ENCODE measurements at regions not wholly inside any gene's neighbourhood (a gene's known extent, or its start where the extent isn't known, plus 50 kb on each side); places are given as distances from the start of the nearest gene placed in this dataset.
A peak's percentile ranks its signal among the peaks of the same experiment; 100 is the strongest.

DNA sequence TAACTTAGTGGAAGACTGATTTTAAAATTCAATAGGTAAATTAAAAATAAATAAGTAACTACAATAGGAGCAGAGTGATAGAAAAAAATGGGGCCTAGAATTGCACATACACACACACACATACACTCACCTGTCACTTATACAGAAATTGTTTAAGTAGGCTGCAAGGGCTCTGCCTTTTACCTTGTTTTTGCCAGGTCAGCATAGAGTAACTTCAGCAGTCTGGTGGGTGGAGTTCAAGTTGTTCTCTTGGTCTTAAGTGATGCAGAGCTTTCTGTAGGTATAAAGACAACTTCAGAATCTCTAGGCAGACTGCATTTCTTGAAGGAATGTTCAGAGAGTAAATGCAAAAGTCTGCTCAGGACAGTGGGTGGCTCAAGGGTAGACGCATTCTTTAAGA, 457.0 kb downstream of the INHBA start:
- no peaks in the 10 kb centered on the region for H3K27me3 ChIP-seq (ENCODE audit: insufficient read depth, poor library complexity, severe bottlenecking)
- H3K36me3 ChIP-seq (ENCODE audit: low read depth), result no peaks in the 10 kb centered on the region
- DNase-seq (ENCODE audit: low spot score), result no peak
- H3K9me3 ChIP-seq (ENCODE audit: severe bottlenecking), result no peaks in the 10 kb centered on the region
- TF ChIP-seq, protein P1, sequence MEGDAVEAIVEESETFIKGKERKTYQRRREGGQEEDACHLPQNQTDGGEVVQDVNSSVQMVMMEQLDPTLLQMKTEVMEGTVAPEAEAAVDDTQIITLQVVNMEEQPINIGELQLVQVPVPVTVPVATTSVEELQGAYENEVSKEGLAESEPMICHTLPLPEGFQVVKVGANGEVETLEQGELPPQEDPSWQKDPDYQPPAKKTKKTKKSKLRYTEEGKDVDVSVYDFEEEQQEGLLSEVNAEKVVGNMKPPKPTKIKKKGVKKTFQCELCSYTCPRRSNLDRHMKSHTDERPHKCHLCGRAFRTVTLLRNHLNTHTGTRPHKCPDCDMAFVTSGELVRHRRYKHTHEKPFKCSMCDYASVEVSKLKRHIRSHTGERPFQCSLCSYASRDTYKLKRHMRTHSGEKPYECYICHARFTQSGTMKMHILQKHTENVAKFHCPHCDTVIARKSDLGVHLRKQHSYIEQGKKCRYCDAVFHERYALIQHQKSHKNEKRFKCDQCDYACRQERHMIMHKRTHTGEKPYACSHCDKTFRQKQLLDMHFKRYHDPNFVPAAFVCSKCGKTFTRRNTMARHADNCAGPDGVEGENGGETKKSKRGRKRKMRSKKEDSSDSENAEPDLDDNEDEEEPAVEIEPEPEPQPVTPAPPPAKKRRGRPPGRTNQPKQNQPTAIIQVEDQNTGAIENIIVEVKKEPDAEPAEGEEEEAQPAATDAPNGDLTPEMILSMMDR (IDR thresholded peaks at IDR 0.05; ENCODE audit: poor library complexity, severe bottlenecking), result no peak
- no peak overlapping the region for H3K4me3 ChIP-seq (ENCODE audit: severe bottlenecking)
- ATAC-seq (ENCODE audit: low read depth), result no peak
- peaks cover 15% of the 10 kb centered on the region for H3K4me1 ChIP-seq (ENCODE audit: insufficient read depth, poor library complexity, severe bottlenecking)
- H3K27ac ChIP-seq (ENCODE audit: poor library complexity, severe bottlenecking), result peak overlapping the region; percentile 67

DNA sequence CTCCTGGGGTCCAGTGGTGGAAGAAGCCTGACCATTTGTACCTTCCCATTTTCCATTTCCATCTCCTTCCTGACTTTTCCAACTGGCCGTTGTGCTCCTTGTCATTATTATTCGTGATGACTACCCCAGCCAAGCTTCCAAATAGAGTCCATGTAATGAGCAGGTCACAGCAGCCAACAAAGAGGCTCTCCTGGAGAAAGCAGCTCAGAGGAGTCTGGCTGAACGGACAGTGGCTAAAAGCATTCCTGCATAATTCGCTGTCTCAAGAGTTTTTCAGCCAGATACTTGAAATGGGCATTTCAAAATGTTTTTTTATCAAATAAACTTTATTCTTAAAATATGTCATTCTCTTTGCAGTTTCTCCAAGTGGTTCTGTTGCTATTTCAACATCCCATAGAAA, 458.6 kb downstream of the INHBA start:
- TF ChIP-seq, protein P1 (IDR thresholded peaks at IDR 0.05; ENCODE audit: poor library complexity, severe bottlenecking), result no peak
- ATAC-seq (ENCODE audit: low read depth) (no peak), DNase-seq (ENCODE audit: low spot score) (no peak)
- Histone ChIP-seq H3K4me3 (ENCODE audit: severe bottlenecking) (no peak overlapping the region), H3K4me1 (ENCODE audit: insufficient read depth, poor library complexity, severe bottlenecking) (peaks cover 19% of the 10 kb centered on the region), H3K9me3 (ENCODE audit: severe bottlenecking) (no peaks in the 10 kb centered on the region), H3K27ac (ENCODE audit: poor library complexity, severe bottlenecking) (no peak overlapping the region), H3K36me3 (ENCODE audit: low read depth) (no peaks in the 10 kb centered on the region), H3K27me3 (ENCODE audit: insufficient read depth, poor library complexity, severe bottlenecking) (no peaks in the 10 kb centered on the region)

DNA sequence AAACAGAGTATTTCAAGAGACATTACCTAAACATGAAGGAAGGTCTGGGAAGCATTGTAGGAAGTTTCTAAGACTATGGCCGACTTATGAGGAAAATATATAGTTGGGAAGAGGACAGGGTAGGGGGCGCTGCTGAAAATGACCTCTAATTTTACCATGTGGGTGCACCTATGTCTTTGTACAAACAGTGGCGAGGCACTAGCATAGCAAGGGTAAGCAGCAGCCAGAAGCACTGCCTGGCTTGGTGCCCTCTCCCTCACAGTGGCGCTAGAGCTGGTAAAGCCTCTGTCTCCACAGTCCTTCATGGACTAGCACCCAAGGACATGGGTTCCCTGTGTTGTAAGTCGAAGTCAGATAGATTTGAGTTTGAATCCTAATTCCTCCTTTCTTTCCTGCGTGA, 461.2 kb downstream of the INHBA start:
- TF ChIP-seq, protein P1 (IDR thresholded peaks at IDR 0.05; ENCODE audit: poor library complexity, severe bottlenecking), result no peak
- no peak overlapping the region for H3K27ac ChIP-seq (ENCODE audit: poor library complexity, severe bottlenecking)
- H3K27me3 ChIP-seq (ENCODE audit: insufficient read depth, poor library complexity, severe bottlenecking), result no peaks in the 10 kb centered on the region
- peaks cover 5% of the 10 kb centered on the region for H3K9me3 ChIP-seq (ENCODE audit: severe bottlenecking)
- H3K36me3 ChIP-seq (ENCODE audit: low read depth), result no peaks in the 10 kb centered on the region
- H3K4me1 ChIP-seq (ENCODE audit: insufficient read depth, poor library complexity, severe bottlenecking), result peaks cover 25% of the 10 kb centered on the region
- DNase-seq (ENCODE audit: low spot score) (no peak), ATAC-seq (ENCODE audit: low read depth) (no peak)
- H3K4me3 ChIP-seq (ENCODE audit: severe bottlenecking), result no peak overlapping the region

DNA sequence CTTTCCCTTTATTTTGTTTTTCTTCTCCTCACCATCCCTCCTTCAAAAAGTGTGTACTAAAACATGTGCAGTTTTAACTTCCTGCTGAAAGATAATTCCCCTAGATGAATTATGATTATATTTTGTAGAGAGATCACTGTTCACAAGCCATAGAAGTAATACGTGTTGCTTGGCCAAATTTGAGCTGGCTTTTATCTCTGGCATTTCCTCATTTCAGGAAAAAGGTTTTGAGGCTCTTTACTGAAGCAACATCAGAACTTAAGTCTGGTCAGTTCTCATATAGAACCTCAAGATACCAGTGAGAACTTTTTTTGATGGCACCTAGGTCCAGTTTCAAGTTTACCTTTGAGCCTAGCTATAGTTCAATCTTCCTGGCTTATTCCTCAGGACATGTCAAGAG, 463.3 kb downstream of the INHBA start:
- Histone ChIP-seq H3K9me3 (ENCODE audit: severe bottlenecking) (peaks cover 5% of the 10 kb centered on the region), H3K27ac (ENCODE audit: poor library complexity, severe bottlenecking) (peak overlapping the region; percentile 91), H3K4me3 (ENCODE audit: severe bottlenecking) (no peak overlapping the region), H3K4me1 (ENCODE audit: insufficient read depth, poor library complexity, severe bottlenecking) (peaks cover 33% of the 10 kb centered on the region), H3K27me3 (ENCODE audit: insufficient read depth, poor library complexity, severe bottlenecking) (no peaks in the 10 kb centered on the region), H3K36me3 (ENCODE audit: low read depth) (no peaks in the 10 kb centered on the region)
- DNase-seq (ENCODE audit: low spot score), result no peak
- TF ChIP-seq, protein P1 (IDR thresholded peaks at IDR 0.05; ENCODE audit: poor library complexity, severe bottlenecking), result no peak
- no peak for ATAC-seq (ENCODE audit: low read depth)

DNA sequence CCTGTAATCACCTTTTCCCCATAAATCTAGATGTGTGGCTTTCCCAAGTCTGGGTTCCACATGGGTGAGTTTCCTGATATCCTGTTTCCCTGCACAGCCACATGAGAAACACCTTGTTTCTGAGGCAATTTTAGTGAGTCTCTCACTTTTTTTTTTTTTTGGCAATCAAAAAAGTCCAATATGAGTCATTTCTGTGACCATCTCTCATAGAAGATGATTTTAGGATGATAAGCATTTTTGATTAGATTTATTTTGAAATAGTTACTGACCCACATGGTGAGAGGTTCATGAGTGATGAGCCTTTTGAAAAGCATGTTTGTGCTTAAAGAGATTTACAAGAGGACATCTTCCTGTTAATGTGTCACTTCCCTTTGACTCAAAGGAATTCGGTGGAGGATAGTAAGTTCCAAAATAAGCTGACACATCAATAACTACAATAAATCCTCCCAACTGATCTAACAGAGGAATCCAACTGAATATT, 464.0 kb downstream of the INHBA start:
- H3K4me1 ChIP-seq (ENCODE audit: insufficient read depth, poor library complexity, severe bottlenecking), result peaks cover 40% of the 10 kb centered on the region
- TF ChIP-seq, protein P1 (IDR thresholded peaks at IDR 0.05; ENCODE audit: poor library complexity, severe bottlenecking), result no peak
- H3K36me3 ChIP-seq (ENCODE audit: low read depth), result no peaks in the 10 kb centered on the region
- DNase-seq (ENCODE audit: low spot score) (no peak), ATAC-seq (ENCODE audit: low read depth) (peak; percentile 80)
- H3K27ac ChIP-seq (ENCODE audit: poor library complexity, severe bottlenecking), result peak overlapping the region; percentile 91
- peaks cover 5% of the 10 kb centered on the region for H3K9me3 ChIP-seq (ENCODE audit: severe bottlenecking)
- H3K27me3 ChIP-seq (ENCODE audit: insufficient read depth, poor library complexity, severe bottlenecking), result no peaks in the 10 kb centered on the region
- no peak overlapping the region for H3K4me3 ChIP-seq (ENCODE audit: severe bottlenecking)
